Fibroblast of skin of scalp (primary cell): ENCODE measurements at regions not wholly inside any gene's neighbourhood (a gene's known extent, or its start where the extent isn't known, plus 50 kb on each side); places are given as distances from the start of the nearest gene placed in this dataset.
"Not testable (repeated sequence)": the region's sequence is repeated elsewhere in the genome, so short reads cannot be mapped to it uniquely, and the experiment has no call there.

Experiments used
- DNase-seq: peaks from one replicate; pipeline ENCODE4 v3.0.0-alpha.2; 2013

DNA sequence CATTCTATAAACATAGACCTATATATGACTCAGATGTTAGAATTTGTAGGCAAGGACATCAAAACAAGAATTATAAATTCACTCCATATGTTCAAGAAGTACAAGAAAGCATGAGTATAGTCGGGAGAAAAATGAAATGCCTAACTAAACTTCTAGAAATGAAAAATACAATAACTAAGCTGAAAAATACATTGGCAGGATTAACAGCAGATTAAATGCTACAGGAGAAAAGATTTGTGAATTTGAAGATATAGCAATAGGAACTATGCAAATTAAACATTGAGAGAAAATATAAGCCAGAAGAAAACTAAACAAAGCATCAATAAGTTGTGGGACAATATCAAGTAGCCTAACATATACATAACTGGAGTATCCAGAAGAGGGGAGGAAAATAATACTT lies 55.3 kb upstream of the PRSS3 start:
- no peak for DNase-seq

DNA sequence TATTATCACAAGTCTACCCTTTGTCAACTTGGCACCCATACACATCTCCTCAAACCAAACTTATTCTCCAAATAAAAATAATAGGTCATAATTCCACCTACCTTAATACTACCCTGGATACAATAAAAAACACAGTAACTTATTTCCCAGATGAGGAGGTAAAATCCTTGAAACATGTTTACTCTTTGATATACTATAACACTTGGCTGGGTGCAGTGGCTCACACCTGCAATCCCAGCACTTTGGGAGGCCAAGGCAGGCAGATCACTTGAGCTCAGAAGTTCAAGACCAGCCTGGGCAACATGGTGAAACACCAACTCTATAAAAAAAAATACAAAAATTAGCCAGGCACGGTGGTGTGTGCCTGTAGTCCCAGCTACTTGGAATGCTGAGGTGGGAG lies 54.4 kb upstream of the PRSS3 start:
- DNase-seq: not testable (repeated sequence)

DNA sequence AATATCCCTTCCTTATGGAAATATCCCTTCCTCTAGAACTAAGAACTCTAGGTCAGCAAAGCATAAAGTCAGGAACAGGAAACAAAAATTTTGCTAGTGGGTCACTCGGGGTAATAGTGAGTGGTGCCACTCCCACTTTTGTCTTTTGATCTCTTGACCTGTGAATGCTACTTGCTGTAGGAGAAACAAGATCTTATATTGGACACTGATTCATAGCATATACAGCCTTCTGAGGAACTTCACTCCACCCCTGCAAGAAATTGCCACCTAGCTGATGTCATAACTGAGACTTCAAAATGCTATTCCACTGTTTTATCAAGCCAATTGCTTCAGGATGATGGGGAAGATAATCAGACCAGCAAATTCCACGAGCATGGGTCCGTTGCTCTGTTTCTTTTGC lies 53.3 kb upstream of the PRSS3 start:
- no peak for DNase-seq

DNA sequence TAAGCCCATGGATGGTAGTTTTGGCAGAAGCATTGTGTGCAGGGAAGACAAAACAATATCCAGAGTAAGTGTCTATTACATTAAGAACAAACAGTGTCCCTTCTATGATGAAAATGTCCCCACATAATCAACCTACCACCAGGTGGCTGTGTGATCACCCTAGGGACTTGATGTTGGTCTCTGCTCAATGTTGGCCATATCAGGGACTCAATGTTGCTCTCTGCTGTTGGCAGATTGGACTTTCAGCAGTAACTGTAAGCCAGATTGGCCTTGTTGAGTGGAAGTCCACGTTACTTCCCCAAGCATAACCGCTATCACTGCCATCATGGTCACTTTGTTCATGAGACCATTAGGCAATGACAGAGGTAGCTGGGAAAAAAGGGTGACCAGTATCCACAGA lies 52.8 kb upstream of the PRSS3 start:
- no peak for DNase-seq
